AG09319 (cell line): ENCODE measurements at regions not wholly inside any gene's neighbourhood (a gene's known extent, or its start where the extent isn't known, plus 50 kb on each side); places are given as distances from the start of the nearest gene placed in this dataset.

Experiments used
- DNase-seq: peaks from one replicate; pipeline ENCODE4 v3.0.0-alpha.2; 2010; ENCODE audit warnings: low read depth; ENCODE audit errors: extremely low read depth
- CTCF ChIP-seq: IDR thresholded peaks from 2 replicates; pipeline ENCODE4 v1.5.1; 2011; ENCODE audit warnings: low read depth, mild to moderate bottlenecking, inconsistent platforms, low read length, moderate library complexity

- TF ChIP-seq CTCF = no peak
Measured at GRCh38 chr5:96157077-96157780, 195.6 kb upstream of the ELL2 start.

GRCh38 chr5:96155147-96155546 is 193.5 kb upstream of the ELL2 start:
- TF ChIP-seq CTCF = no peak
- DNase-seq = no peak

More at GRCh38 chr5:96157077-96157780, 195.6 kb upstream of the ELL2 start:
- DNase-seq = no peak

GRCh38 chr5:96151891-96152290 is 190.2 kb upstream of the ELL2 start:
- TF ChIP-seq CTCF = no peak

GRCh38 chr5:96150007-96150406 is 188.4 kb upstream of the ELL2 start:
- DNase-seq = no peak
- TF ChIP-seq CTCF = no peak

More at GRCh38 chr5:96151891-96152290, 190.2 kb upstream of the ELL2 start:
- no peak for DNase-seq

- DNase-seq = peak; percentile 45
- TF ChIP-seq CTCF = no peak
Measured at GRCh38 chr5:96149546-96149945, 187.9 kb upstream of the ELL2 start.

GRCh38 chr5:96149021-96149420 is 187.4 kb upstream of the ELL2 start:
- no peak for DNase-seq
- no peak for TF ChIP-seq CTCF

- no peak for TF ChIP-seq CTCF
- no peak for DNase-seq
Measured at GRCh38 chr5:96148376-96148775, 186.7 kb upstream of the ELL2 start.
